HCT116 (cell line): ENCODE measurements at regions not wholly inside any gene's neighbourhood (a gene's known extent, or its start where the extent isn't known, plus 50 kb on each side); places are given as distances from the start of the nearest gene placed in this dataset.

Experiments
- ATAC-seq: fragments of 200-7000 bp; cut with Tn5 transposase; 2 replicates; pipeline ENCODE4 v1.9.1; 2020; ENCODE audit warnings: mild to moderate bottlenecking, moderate library complexity
- BruUV-seq: library from RNA; stranded (reverse); fragments of 400-500 nt; replicated peaks from 2 replicates; lab custom pipeline; 2021; lab: Mats Ljungman, UMichigan
- CTCF ChIA-PET: fragments of 300-600 bp; sonication (Branson Sonifier 250); formaldehyde crosslinking; loops from one replicate; lab custom pipeline; 2021; ENCODE audit warnings: antibody characterized with exemption; lab: Charles Lee
- POLR2A ChIA-PET: fragments of 300-600, 350-600 bp; sonication (Branson Sonifier 250); formaldehyde crosslinking; loops from one replicate; lab custom pipeline; 2021; ENCODE audit warnings: antibody characterized with exemption; lab: Charles Lee
- RAD21 ChIA-PET, 2 experiments: fragments of 300-600 bp; sonication (Branson Sonifier 250); formaldehyde crosslinking; loops; one replicate each; lab custom pipeline; 2023; ENCODE audit warnings: low total read pairs in 2 of 2; ENCODE audit not compliant: uncharacterized antibody in 2 of 2, unreplicated experiment in 2 of 2, low non-redundant PET in 1 of 2; lab: Charles Lee
- DNase-seq: peaks from one replicate; pipeline ENCODE4 v3.0.0-alpha.2; 2010; ENCODE audit warnings: low read depth, low spot score
- H2AFZ ChIP-seq: fragments of 200-600 bp; shearing (Covaris generic), sonication (generic); 2 replicates; pipeline ENCODE4 v1.6.1; 2017; ENCODE audit warnings: low read depth, mixed run types, mixed read lengths, antibody characterized with exemption, low read length; ENCODE audit not compliant: poor library complexity, severe bottlenecking
- H3K27ac ChIP-seq: 2 replicates; pipeline ENCODE4 v1.5.1; 2012; ENCODE audit warnings: low read depth, low read length
- H3K27me3 ChIP-seq: fragments of 200-600 bp; sonication (generic); 2 replicates; pipeline ENCODE4 v1.6.1; 2016; ENCODE audit warnings: mixed run types, low read length, mixed read lengths; ENCODE audit not compliant: insufficient read depth
- H3K36me3 ChIP-seq, 2 experiments: fragments of 200-500 bp in 1 of 2; fragments of 200-600 bp in 1 of 2; sonication (Bioruptor generic) in 1 of 2; sonication (generic) in 1 of 2; 2 replicates each; pipeline versions ENCODE4 v1.5.1 to v1.6.1; 2014 to 2016; ENCODE audit warnings: low read length in 2 of 2, inconsistent platforms in 1 of 2, mixed read lengths in 1 of 2, mixed run types in 1 of 2; ENCODE audit not compliant: insufficient read depth in 2 of 2, control insufficient read depth in 1 of 2
- H3K4me1 ChIP-seq, 2 experiments: fragments of 200-600 bp in 1 of 2; sonication (generic) in 1 of 2; 2 replicates each; pipeline versions ENCODE4 v1.5.1 to v1.6.1; 2012 to 2017; ENCODE audit warnings: low read length in 2 of 2, inconsistent platforms in 1 of 2, mild to moderate bottlenecking in 1 of 2, mixed read lengths in 1 of 2, mixed run types in 1 of 2, moderate library complexity in 1 of 2; ENCODE audit not compliant: insufficient read depth in 2 of 2, control insufficient read depth in 1 of 2
- H3K4me2 ChIP-seq: fragments of 200-600 bp; sonication (generic); 2 replicates; pipeline ENCODE4 v1.6.1; 2017; ENCODE audit warnings: mixed run types, low read length, mixed read lengths
- H3K4me3 ChIP-seq, 2 experiments: fragments of 200-600 bp in 1 of 2; sonication (generic) in 1 of 2; replicated peaks in 1 of 2; 2 replicates each; pipeline ENCODE4 v1.5.1; 2011 to 2016; ENCODE audit warnings: low read length in 2 of 2, control low read depth in 1 of 2, low read depth in 1 of 2, mild to moderate bottlenecking in 1 of 2, mixed read lengths in 1 of 2, mixed run types in 1 of 2
- H3K79me2 ChIP-seq: fragments of 200-600 bp; sonication (generic); 2 replicates; pipeline ENCODE4 v1.6.1; 2017; ENCODE audit warnings: mild to moderate bottlenecking, mixed run types, low read length, moderate library complexity, mixed read lengths; ENCODE audit not compliant: insufficient read depth
- H3K9ac ChIP-seq: fragments of 200-600 bp; sonication (generic); 2 replicates; pipeline ENCODE4 v1.6.1; 2016; ENCODE audit warnings: low read length, mixed read lengths
- H3K9me2 ChIP-seq: fragments of 200-600 bp; sonication (generic), shearing (Covaris generic); 2 replicates; pipeline ENCODE4 v1.6.1; 2017; ENCODE audit warnings: mixed run types, mild to moderate bottlenecking, moderate library complexity; ENCODE audit not compliant: insufficient read depth
- H3K9me3 ChIP-seq, 2 experiments: fragments of 200-500 bp in 1 of 2; fragments of 200-600 bp in 1 of 2; sonication (Bioruptor generic) in 1 of 2; sonication (generic) in 1 of 2; 2 replicates each; pipeline ENCODE4 v1.6.1; 2014 to 2017; ENCODE audit warnings: low read length in 2 of 2, mixed read lengths in 2 of 2, inconsistent platforms in 1 of 2, low read depth in 1 of 2, mild to moderate bottlenecking in 1 of 2, mixed run types in 1 of 2, moderate library complexity in 1 of 2; ENCODE audit not compliant: control insufficient read depth in 1 of 2, insufficient read depth in 1 of 2
- H4K20me1 ChIP-seq: fragments of 200-600 bp; sonication (generic), shearing (Covaris generic); 2 replicates; pipeline ENCODE4 v1.6.1; 2017; ENCODE audit warnings: mixed run types, mild to moderate bottlenecking, moderate library complexity; ENCODE audit not compliant: insufficient read depth
- ATF3 ChIP-seq: IDR thresholded peaks from 2 replicates; pipeline ENCODE4 v1.6.1; 2012
- CBX3 ChIP-seq: IDR thresholded peaks from 2 replicates; pipeline ENCODE4 v1.6.1; 2012; ENCODE audit warnings: low read depth
- CEBPB ChIP-seq: IDR thresholded peaks from 2 replicates; pipeline ENCODE4 v1.6.1; 2012; ENCODE audit warnings: low read depth
- EGR1 ChIP-seq: IDR thresholded peaks from 2 replicates; pipeline ENCODE4 v1.6.1; 2012; ENCODE audit warnings: low read depth
- ELF1 ChIP-seq: IDR thresholded peaks from 2 replicates; pipeline ENCODE4 v1.6.1; 2012; ENCODE audit warnings: low read depth, borderline replicate concordance
- EZH2phosphoT487 ChIP-seq: fragments of 200-600 bp; IDR thresholded peaks from 2 replicates; pipeline ENCODE4 v1.6.1; 2018; ENCODE audit warnings: antibody characterized with exemption, borderline replicate concordance
- FOSL1 ChIP-seq: IDR thresholded peaks from 2 replicates; pipeline ENCODE4 v1.6.1; 2012; ENCODE audit warnings: low read depth
- POLR2A ChIP-seq: IDR thresholded peaks from 2 replicates; pipeline ENCODE4 v1.7.0; 2011; ENCODE audit warnings: borderline replicate concordance; ENCODE audit not compliant: insufficient read depth, insufficient read length; ENCODE audit errors: extremely low read depth
- POLR2AphosphoS5 ChIP-seq: IDR thresholded peaks from 2 replicates; pipeline ENCODE4 v1.6.1; 2011; ENCODE audit warnings: mild to moderate bottlenecking, low read depth, low read length, moderate library complexity
- RAD21 ChIP-seq: IDR thresholded peaks from 2 replicates; pipeline ENCODE4 v1.6.1; 2012; ENCODE audit warnings: low read depth, mild to moderate bottlenecking
- SIN3A ChIP-seq: IDR thresholded peaks from 2 replicates; pipeline ENCODE4 v1.6.1; 2012; ENCODE audit warnings: low read depth
- SP1 ChIP-seq: IDR thresholded peaks from 2 replicates; pipeline ENCODE4 v1.6.1; 2012; ENCODE audit warnings: low read depth
- SRF ChIP-seq: IDR thresholded peaks from 2 replicates; pipeline ENCODE4 v1.6.1; 2012; ENCODE audit warnings: low read depth
- YY1 ChIP-seq: IDR thresholded peaks from 2 replicates; pipeline ENCODE4 v1.6.1; 2011; ENCODE audit warnings: low read length, low read depth, moderate library complexity, mild to moderate bottlenecking; ENCODE audit not compliant: insufficient replicate concordance; ENCODE audit errors: extremely low read depth
- ZNF274 ChIP-seq: fragments of 200-500 bp; sonication (Bioruptor generic); IDR thresholded peaks from 2 replicates; pipeline ENCODE4 v1.6.1; 2014; ENCODE audit warnings: mild to moderate bottlenecking, low read depth, low read length, inconsistent platforms
- intact Hi-C: fragments of 100-400 bp; cut with micrococcal nuclease; formaldehyde crosslinking; loops from 2 replicates; pipeline ENCODE4 v1.10.0; 2022
- TF ChIP-seq, protein P1 (sequence below), 3 experiments: fragments of 200-600 bp in 1 of 3; sonication (generic) in 1 of 3; IDR thresholded peaks in 2 of 3; conservative IDR thresholded peaks in 1 of 3; 2 replicates each; pipeline ENCODE4 v1.5.1; 2012 to 2017; ENCODE audit warnings: low read depth in 2 of 3, low read length in 2 of 3, antibody characterized with exemption in 1 of 3, borderline replicate concordance in 1 of 3, control low read depth in 1 of 3, mild to moderate bottlenecking in 1 of 3, mixed read lengths in 1 of 3, mixed run types in 1 of 3, moderate library complexity in 1 of 3; ENCODE audit not compliant: insufficient read depth in 1 of 3
- TF ChIP-seq, protein P2 (sequence below): IDR thresholded peaks from 2 replicates; pipeline ENCODE4 v1.6.1; 2012; ENCODE audit warnings: low read depth
- TF ChIP-seq, protein P3 (sequence below): IDR thresholded peaks from 2 replicates; pipeline ENCODE4 v1.6.1; 2012

DNA sequence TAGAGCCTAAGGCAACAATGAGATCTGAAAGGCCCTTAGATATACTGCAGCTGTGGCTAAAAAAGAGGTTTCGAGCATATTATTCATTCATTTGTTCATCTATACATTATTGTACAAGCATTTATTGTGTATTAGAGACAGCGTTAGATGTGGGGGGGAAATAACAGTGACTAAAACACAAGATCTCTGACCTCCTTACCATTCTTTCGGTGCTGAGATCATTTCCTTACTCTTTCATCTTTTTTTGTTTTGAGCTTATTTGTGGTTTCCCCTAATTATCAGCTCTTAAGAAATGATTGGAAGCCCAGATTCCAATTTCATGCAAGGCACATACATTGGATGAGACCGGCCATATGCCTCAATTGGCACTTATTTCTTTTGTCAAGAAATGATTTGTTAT lies 113.2 kb downstream of the SEC61B start:
- Histone ChIP-seq H3K4me2 (no peak overlapping the region), H3K79me2 (no peaks in the 10 kb centered on the region), H3K4me1 (no peaks in the 10 kb centered on the region), H3K9me3 (no peaks in the 10 kb centered on the region), H3K27ac (no peak overlapping the region), H3K4me3 (no peak overlapping the region), H4K20me1 (no peaks in the 10 kb centered on the region), H3K27me3 (no peaks in the 10 kb centered on the region), H3K9ac (no peak overlapping the region), H3K9me2 (no peaks in the 10 kb centered on the region), H2AFZ (no peak overlapping the region), H3K36me3 (no peaks in the 10 kb centered on the region)
- no peak for DNase-seq
- CTCF ChIA-PET, result no interaction called here
- POLR2A ChIA-PET, result no interaction called here
- intact Hi-C loops, result no loop called here
- no TSS peak for BruUV-seq
- TF ChIP-seq SIN3A (no peak), RAD21 (no peak), ELF1 (no peak), CEBPB (no peak), SRF (no peak), SP1 (no peak), POLR2AphosphoS5 (no peak), POLR2A (no peak), ATF3 (no peak), CBX3 (no peak), FOSL1 (no peak), ZNF274 (no peak), EZH2phosphoT487 (no peak), YY1 (no peak), EGR1 (no peak)
- TF ChIP-seq, protein P1, sequence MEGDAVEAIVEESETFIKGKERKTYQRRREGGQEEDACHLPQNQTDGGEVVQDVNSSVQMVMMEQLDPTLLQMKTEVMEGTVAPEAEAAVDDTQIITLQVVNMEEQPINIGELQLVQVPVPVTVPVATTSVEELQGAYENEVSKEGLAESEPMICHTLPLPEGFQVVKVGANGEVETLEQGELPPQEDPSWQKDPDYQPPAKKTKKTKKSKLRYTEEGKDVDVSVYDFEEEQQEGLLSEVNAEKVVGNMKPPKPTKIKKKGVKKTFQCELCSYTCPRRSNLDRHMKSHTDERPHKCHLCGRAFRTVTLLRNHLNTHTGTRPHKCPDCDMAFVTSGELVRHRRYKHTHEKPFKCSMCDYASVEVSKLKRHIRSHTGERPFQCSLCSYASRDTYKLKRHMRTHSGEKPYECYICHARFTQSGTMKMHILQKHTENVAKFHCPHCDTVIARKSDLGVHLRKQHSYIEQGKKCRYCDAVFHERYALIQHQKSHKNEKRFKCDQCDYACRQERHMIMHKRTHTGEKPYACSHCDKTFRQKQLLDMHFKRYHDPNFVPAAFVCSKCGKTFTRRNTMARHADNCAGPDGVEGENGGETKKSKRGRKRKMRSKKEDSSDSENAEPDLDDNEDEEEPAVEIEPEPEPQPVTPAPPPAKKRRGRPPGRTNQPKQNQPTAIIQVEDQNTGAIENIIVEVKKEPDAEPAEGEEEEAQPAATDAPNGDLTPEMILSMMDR (IDR thresholded peaks at IDR 0.05 in 2 of 3, conservative IDR thresholded peaks at IDR 0.05 in 1 of 3; ENCODE audit: borderline replicate concordance in 1 of 3, insufficient read depth in 1 of 3, low read depth in 2 of 3, low read length in 2 of 3), result no peak
- TF ChIP-seq, protein P2, sequence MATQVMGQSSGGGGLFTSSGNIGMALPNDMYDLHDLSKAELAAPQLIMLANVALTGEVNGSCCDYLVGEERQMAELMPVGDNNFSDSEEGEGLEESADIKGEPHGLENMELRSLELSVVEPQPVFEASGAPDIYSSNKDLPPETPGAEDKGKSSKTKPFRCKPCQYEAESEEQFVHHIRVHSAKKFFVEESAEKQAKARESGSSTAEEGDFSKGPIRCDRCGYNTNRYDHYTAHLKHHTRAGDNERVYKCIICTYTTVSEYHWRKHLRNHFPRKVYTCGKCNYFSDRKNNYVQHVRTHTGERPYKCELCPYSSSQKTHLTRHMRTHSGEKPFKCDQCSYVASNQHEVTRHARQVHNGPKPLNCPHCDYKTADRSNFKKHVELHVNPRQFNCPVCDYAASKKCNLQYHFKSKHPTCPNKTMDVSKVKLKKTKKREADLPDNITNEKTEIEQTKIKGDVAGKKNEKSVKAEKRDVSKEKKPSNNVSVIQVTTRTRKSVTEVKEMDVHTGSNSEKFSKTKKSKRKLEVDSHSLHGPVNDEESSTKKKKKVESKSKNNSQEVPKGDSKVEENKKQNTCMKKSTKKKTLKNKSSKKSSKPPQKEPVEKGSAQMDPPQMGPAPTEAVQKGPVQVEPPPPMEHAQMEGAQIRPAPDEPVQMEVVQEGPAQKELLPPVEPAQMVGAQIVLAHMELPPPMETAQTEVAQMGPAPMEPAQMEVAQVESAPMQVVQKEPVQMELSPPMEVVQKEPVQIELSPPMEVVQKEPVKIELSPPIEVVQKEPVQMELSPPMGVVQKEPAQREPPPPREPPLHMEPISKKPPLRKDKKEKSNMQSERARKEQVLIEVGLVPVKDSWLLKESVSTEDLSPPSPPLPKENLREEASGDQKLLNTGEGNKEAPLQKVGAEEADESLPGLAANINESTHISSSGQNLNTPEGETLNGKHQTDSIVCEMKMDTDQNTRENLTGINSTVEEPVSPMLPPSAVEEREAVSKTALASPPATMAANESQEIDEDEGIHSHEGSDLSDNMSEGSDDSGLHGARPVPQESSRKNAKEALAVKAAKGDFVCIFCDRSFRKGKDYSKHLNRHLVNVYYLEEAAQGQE, result no peak
- TF ChIP-seq, protein P3, sequence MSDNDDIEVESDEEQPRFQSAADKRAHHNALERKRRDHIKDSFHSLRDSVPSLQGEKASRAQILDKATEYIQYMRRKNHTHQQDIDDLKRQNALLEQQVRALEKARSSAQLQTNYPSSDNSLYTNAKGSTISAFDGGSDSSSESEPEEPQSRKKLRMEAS, result no peak
- ATAC-seq, result no peak
- RAD21 ChIA-PET, result no interaction called here
